H9 (cell line): ENCODE measurements at regions not wholly inside any gene's neighbourhood (a gene's known extent, or its start where the extent isn't known, plus 50 kb on each side); places are given as distances from the start of the nearest gene placed in this dataset.

Source experiments
- DNase-seq: peaks from one replicate; pipeline ENCODE4 v3.0.0-alpha.2; 2017
- H2AFZ ChIP-seq: one replicate; pipeline ENCODE4 v1.6.1; 2013; ENCODE audit warnings: mild to moderate bottlenecking, low read length, control low read depth, moderate library complexity
- H2AK5ac ChIP-seq: 2 replicates; pipeline ENCODE4 v1.6.1; 2013; ENCODE audit warnings: low read length, control low read depth, mixed read lengths; ENCODE audit not compliant: insufficient read length
- H2BK120ac ChIP-seq: one replicate; pipeline ENCODE4 v1.6.1; 2013; ENCODE audit warnings: low read depth, mild to moderate bottlenecking, low read length, control low read depth, inconsistent platforms; ENCODE audit not compliant: poor library complexity, severe bottlenecking
- H2BK12ac ChIP-seq: 2 replicates; pipeline ENCODE4 v1.6.1; 2013; ENCODE audit warnings: low read length, control low read depth, mixed read lengths, low read depth; ENCODE audit not compliant: insufficient read length
- H2BK15ac ChIP-seq: 2 replicates; pipeline ENCODE4 v1.6.1; 2013; ENCODE audit warnings: low read depth, low read length, control low read depth
- H2BK20ac ChIP-seq: one replicate; pipeline ENCODE4 v1.6.1; 2013; ENCODE audit warnings: low read depth, mild to moderate bottlenecking, low read length, control low read depth, inconsistent platforms; ENCODE audit not compliant: poor library complexity, severe bottlenecking
- H2BK5ac ChIP-seq: 2 replicates; pipeline ENCODE4 v1.6.1; 2013; ENCODE audit warnings: low read length, control low read depth, mixed read lengths; ENCODE audit not compliant: insufficient read length
- H3K14ac ChIP-seq: 2 replicates; pipeline ENCODE4 v1.6.1; 2013; ENCODE audit warnings: low read length, control low read depth; ENCODE audit not compliant: insufficient read depth
- H3K18ac ChIP-seq: 2 replicates; pipeline ENCODE4 v1.6.1; 2013; ENCODE audit warnings: low read depth, mild to moderate bottlenecking, mixed read lengths, low read length, control low read depth; ENCODE audit not compliant: insufficient read length
- H3K23ac ChIP-seq: 2 replicates; pipeline ENCODE4 v1.6.1; 2013; ENCODE audit warnings: low read length, control low read depth, mixed read lengths, low read depth; ENCODE audit not compliant: insufficient read length
- H3K23me2 ChIP-seq: 2 replicates; pipeline ENCODE4 v1.6.1; 2013; ENCODE audit warnings: low read depth, mild to moderate bottlenecking, mixed read lengths, low read length, control low read depth; ENCODE audit not compliant: insufficient read length, poor library complexity, severe bottlenecking
- H3K27ac ChIP-seq: 2 replicates; pipeline ENCODE4 v1.5.1; 2013; ENCODE audit warnings: low read length, control low read depth, mixed read lengths, low read depth; ENCODE audit not compliant: insufficient read length
- H3K27me3 ChIP-seq: 2 replicates; pipeline ENCODE4 v1.6.1; 2013; ENCODE audit warnings: low read length, control low read depth, inconsistent platforms; ENCODE audit not compliant: insufficient read depth
- H3K4ac ChIP-seq: 2 replicates; pipeline ENCODE4 v1.6.1; 2013; ENCODE audit warnings: low read depth, mild to moderate bottlenecking, control low read depth, inconsistent platforms, low read length, moderate library complexity
- H3K4me1 ChIP-seq: 2 replicates; pipeline ENCODE4 v1.6.1; 2013; ENCODE audit warnings: low read length, control low read depth, inconsistent platforms; ENCODE audit not compliant: insufficient read depth
- H3K4me2 ChIP-seq: 2 replicates; pipeline ENCODE4 v1.6.1; 2013; ENCODE audit warnings: low read length, control low read depth, mixed read lengths; ENCODE audit not compliant: insufficient read length, insufficient read depth
- H3K56ac ChIP-seq: 2 replicates; pipeline ENCODE4 v1.6.1; 2013; ENCODE audit warnings: low read depth, mild to moderate bottlenecking, mixed read lengths, low read length, control low read depth; ENCODE audit not compliant: insufficient read length
- H3K79me1 ChIP-seq: 2 replicates; pipeline ENCODE4 v1.6.1; 2013; ENCODE audit warnings: low read depth, mild to moderate bottlenecking, moderate library complexity, low read length, control low read depth, inconsistent platforms; ENCODE audit not compliant: insufficient read depth, poor library complexity, severe bottlenecking
- H3K79me2 ChIP-seq: 2 replicates; pipeline ENCODE4 v1.6.1; 2013; ENCODE audit warnings: low read length, control low read depth, inconsistent platforms; ENCODE audit not compliant: insufficient read depth
- H3K9ac ChIP-seq: 2 replicates; pipeline ENCODE4 v1.6.1; 2013; ENCODE audit warnings: low read length, control low read depth, mixed read lengths; ENCODE audit not compliant: insufficient read length; ENCODE audit errors: extremely low read depth
- H3K9me3 ChIP-seq: one replicate; pipeline ENCODE4 v1.6.1; 2013; ENCODE audit warnings: low read depth, low read length, inconsistent platforms; ENCODE audit not compliant: control insufficient read depth
- H3T11ph ChIP-seq: one replicate; pipeline ENCODE4 v1.6.1; 2013; ENCODE audit warnings: mild to moderate bottlenecking, low read length, control low read depth, inconsistent platforms
- H4K20me1 ChIP-seq: one replicate; pipeline ENCODE4 v1.6.1; 2013; ENCODE audit not compliant: control insufficient read depth, insufficient read length, insufficient read depth
- H4K5ac ChIP-seq: 2 replicates; pipeline ENCODE4 v1.6.1; 2013; ENCODE audit warnings: low read depth, mild to moderate bottlenecking, mixed read lengths, low read length, control low read depth; ENCODE audit not compliant: insufficient read length
- H4K8ac ChIP-seq: replicated peaks from 2 replicates; pipeline ENCODE4 v1.6.1; 2013; ENCODE audit warnings: low read length, control low read depth, mixed read lengths, low read depth; ENCODE audit not compliant: insufficient read length
- H4K91ac ChIP-seq: 2 replicates; pipeline ENCODE4 v1.6.1; 2013; ENCODE audit warnings: low read depth, mild to moderate bottlenecking, moderate library complexity, mixed read lengths, low read length, control low read depth; ENCODE audit not compliant: insufficient read length
- H3K27ac Mint-ChIP-seq, 3 experiments: 2 replicates in 2 of 3; 3 replicates in 1 of 3; pipeline ENCODE4 v1.8.0; 2020 to 2021; ENCODE audit warnings: mixed read lengths in 3 of 3, mild to moderate bottlenecking in 1 of 3, moderate library complexity in 1 of 3
- H3K27me3 Mint-ChIP-seq: 2 replicates; pipeline ENCODE4 v1.8.0; 2021; ENCODE audit warnings: low read depth, mild to moderate bottlenecking, moderate library complexity, mixed read lengths
- H3K36me3 Mint-ChIP-seq, 3 experiments: 2 replicates in 2 of 3; 3 replicates in 1 of 3; pipeline ENCODE4 v1.8.0; 2020 to 2021; ENCODE audit warnings: low read depth in 3 of 3, mixed read lengths in 3 of 3; ENCODE audit not compliant: insufficient read depth in 1 of 3
- H3K4me1 Mint-ChIP-seq, 2 experiments: 2 replicates each; pipeline ENCODE4 v1.8.0; 2020; ENCODE audit warnings: mixed read lengths in 2 of 2
- H3K4me3 Mint-ChIP-seq, 2 experiments: 2 replicates in 1 of 2; 3 replicates in 1 of 2; pipeline ENCODE4 v1.8.0; 2020 to 2021; ENCODE audit warnings: mild to moderate bottlenecking in 2 of 2, mixed read lengths in 2 of 2, moderate library complexity in 1 of 2
- H3K9me3 Mint-ChIP-seq, 2 experiments: 2 replicates in 1 of 2; 3 replicates in 1 of 2; pipeline ENCODE4 v1.8.0; 2020; ENCODE audit warnings: mild to moderate bottlenecking in 2 of 2, mixed read lengths in 2 of 2, moderate library complexity in 1 of 2
- CTCF ChIP-seq: fragments of 200-600 bp; sonication (generic); conservative IDR thresholded peaks from 3 replicates; pipeline ENCODE4 v1.8.0; 2021; ENCODE audit warnings: antibody characterized with exemption, mild to moderate bottlenecking
- WGBS: extraction: QIAGEN DNeasy Blood & Tissue Kit; methylation state at CpG from one replicate; pipeline ENCODE4 v1.1.7; 2013; ENCODE audit warnings: missing lambda C conversion rate, low lambda C conversion rate, mixed read lengths; ENCODE audit not compliant: insufficient read length; ENCODE audit errors: extremely low coverage; 5-methylcytosine and 5-hydroxymethylcytosine counted together

- H3K27ac ChIP-seq = no peak overlapping the region
- H3T11ph ChIP-seq = no peak overlapping the region
- no peak overlapping the region for H3K23ac ChIP-seq
- DNase-seq = no peak
- H2BK120ac ChIP-seq = no peak overlapping the region
- no peak overlapping the region for H3K14ac ChIP-seq
- H3K27me3 ChIP-seq = no peaks in the 10 kb centered on the region
- no peak overlapping the region for H3K4me3 Mint-ChIP-seq
- no peaks in the 10 kb centered on the region for H3K27me3 Mint-ChIP-seq
- no peaks in the 10 kb centered on the region for H3K79me1 ChIP-seq
- no peak overlapping the region for H2BK20ac ChIP-seq
- no peak overlapping the region for H3K4ac ChIP-seq
- no peaks in the 10 kb centered on the region for H3K79me2 ChIP-seq
- no peaks in the 10 kb centered on the region for H3K9me3 ChIP-seq
- H2BK12ac ChIP-seq = no peak overlapping the region
- peaks cover 33% of the 10 kb centered on the region in 2 experiments for H3K4me1 Mint-ChIP-seq
- no peak overlapping the region for H4K8ac ChIP-seq
- H4K5ac ChIP-seq = no peak overlapping the region
- no CpG with 5 or more reads among the region's 4 CpGs for WGBS
- H3K56ac ChIP-seq = no peak overlapping the region
- H2AK5ac ChIP-seq = no peak overlapping the region
- no peaks in the 10 kb centered on the region for H3K9me3 Mint-ChIP-seq
- no peak for TF ChIP-seq CTCF
- H4K20me1 ChIP-seq = no peaks in the 10 kb centered on the region
- H3K36me3 Mint-ChIP-seq = no peaks in the 10 kb centered on the region
- H3K9ac ChIP-seq = no peak overlapping the region
- H2AFZ ChIP-seq = no peak overlapping the region
- H2BK5ac ChIP-seq = no peak overlapping the region
- H3K4me2 ChIP-seq = no peak overlapping the region
- H3K23me2 ChIP-seq = no peaks in the 10 kb centered on the region
- H3K18ac ChIP-seq = no peak overlapping the region
- H4K91ac ChIP-seq = no peak overlapping the region
- no peak overlapping the region for H3K27ac Mint-ChIP-seq
- peaks cover 5% of the 10 kb centered on the region; the same call in 1 of the 2 replicates for H3K4me1 ChIP-seq
- H2BK15ac ChIP-seq = no peak overlapping the region
These were observed 603.7 kb upstream of the MKI67 start for GRCh38 chr10:128729910-128730420.
